AG04449 (cell line): ENCODE measurements at regions not wholly inside any gene's neighbourhood (a gene's known extent, or its start where the extent isn't known, plus 50 kb on each side); places are given as distances from the start of the nearest gene placed in this dataset.

ENCODE experiments used
- CTCF ChIA-PET: fragments of 350-600 bp; formaldehyde crosslinking; extraction: SDS; loops from one replicate; lab custom pipeline; 2021; ENCODE audit warnings: antibody characterized with exemption; lab: Yijun Ruan, JAX
- POLR2A ChIA-PET: fragments of 400-600, 350-600 bp; formaldehyde crosslinking; extraction: SDS; loops from one replicate; lab custom pipeline; 2020; ENCODE audit warnings: antibody characterized with exemption, inconsistent platforms; lab: Yijun Ruan, JAX
- DNase-seq: peaks from one replicate; pipeline ENCODE4 v3.0.0-alpha.2; 2010; ENCODE audit warnings: low read depth, low spot score
- H3K4me3 ChIP-seq: 2 replicates; pipeline ENCODE4 v1.5.1; 2011; ENCODE audit warnings: low read depth, mild to moderate bottlenecking, control low read depth, low read length
- CTCF ChIP-seq: IDR thresholded peaks from one replicate; pipeline ENCODE4 v1.5.1; 2011; ENCODE audit warnings: mild to moderate bottlenecking, moderate library complexity, low read length, control low read depth, inconsistent platforms; ENCODE audit not compliant: insufficient read depth; ENCODE audit errors: missing control alignments

- no peak for TF ChIP-seq CTCF
- DNase-seq = no peak
- ChIA-PET CTCF (no interaction called here), POLR2A (no interaction called here)
- H3K4me3 ChIP-seq = no peak overlapping the region
Observed at GRCh38 chr6:71099649-71100048, 142.8 kb upstream of the B3GAT2 start.

- CTCF ChIA-PET = no interaction called here
- POLR2A ChIA-PET = no interaction called here
- no peak overlapping the region for H3K4me3 ChIP-seq
- TF ChIP-seq CTCF = no peak
- no peak for DNase-seq
Observed at GRCh38 chr6:71103130-71103529, 146.3 kb upstream of the B3GAT2 start.

- CTCF ChIA-PET = no interaction called here
- H3K4me3 ChIP-seq = no peak overlapping the region
- no peak for DNase-seq
- TF ChIP-seq CTCF = no peak
- POLR2A ChIA-PET = no interaction called here
Observed at GRCh38 chr6:71103641-71104040, 146.8 kb upstream of the B3GAT2 start.

- DNase-seq = no peak
- no peak overlapping the region for H3K4me3 ChIP-seq
- TF ChIP-seq CTCF = no peak
- ChIA-PET POLR2A (no interaction called here), CTCF (no interaction called here)
Observed at GRCh38 chr6:71106276-71106675, 149.4 kb upstream of the B3GAT2 start.

GRCh38 chr6:71107911-71108420, 151.1 kb upstream of the B3GAT2 start:
- no peak for TF ChIP-seq CTCF
- H3K4me3 ChIP-seq = peak overlapping the region; percentile 1
- peak; percentile 21 for DNase-seq
- ChIA-PET CTCF (interaction anchor here (0.5 kb wide), 1 partner anchor 778 kb away, joined by 3 read pairs; no protein-coding TSS in a partner anchor), POLR2A (no interaction called here)

- TF ChIP-seq CTCF = no peak
- DNase-seq = no peak
- CTCF ChIA-PET = no interaction called here
- POLR2A ChIA-PET = no interaction called here
- no peak overlapping the region for H3K4me3 ChIP-seq
Observed at GRCh38 chr6:71114544-71114943, 157.7 kb upstream of the B3GAT2 start.
